Right lobe of liver (tissue), 4 donors: ENCODE measurements at regions not wholly inside any gene's neighbourhood (a gene's known extent, or its start where the extent isn't known, plus 50 kb on each side); places are given as distances from the start of the nearest gene placed in this dataset.

Source experiments
- CTCF ChIP-seq, 4 donors: fragments of 200-600 bp in 3 of 4; fragments of 450-650 bp in 1 of 4; IDR thresholded peaks; one replicate each; pipeline versions ENCODE4 v1.5.1 to v1.8.0; 2016 to 2022; ENCODE audit warnings: antibody characterized with exemption in 4 of 4, mild to moderate bottlenecking in 2 of 4
- POLR2A ChIP-seq: fragments of 450-650 bp; IDR thresholded peaks from one replicate; pipeline ENCODE4 v1.6.1; 2017; ENCODE audit warnings: antibody characterized with exemption, mild to moderate bottlenecking
- donor health status: DM: no; HTN: no; CAD: no.
- donor health status: DM: no; HTN: no; CAD: no.
- donor health status: DM: no; HTN: yes; CAD: no.

GRCh38 chr6:14470671-14471070 lies 353.1 kb downstream of the CD83 start:
- TF ChIP-seq CTCF (IDR thresholded peaks at IDR 0.05) (no peak), POLR2A (no peak)
